Nephron (organoid): ENCODE measurements at regions not wholly inside any gene's neighbourhood (a gene's known extent, or its start where the extent isn't known, plus 50 kb on each side); places are given as distances from the start of the nearest gene placed in this dataset.

Source experiments
- H3K27ac Mint-ChIP-seq, 3 experiments: 2 replicates each; pipeline ENCODE4 v1.8.0; 2020; ENCODE audit warnings: mixed read lengths in 3 of 3, mild to moderate bottlenecking in 2 of 3, moderate library complexity in 1 of 3
- H3K27me3 Mint-ChIP-seq: 2 replicates; pipeline ENCODE4 v1.8.0; 2021; ENCODE audit warnings: low read depth, mild to moderate bottlenecking, moderate library complexity, mixed read lengths
- H3K36me3 Mint-ChIP-seq: 2 replicates; pipeline ENCODE4 v1.8.0; 2020; ENCODE audit warnings: low read depth, mixed read lengths
- H3K4me1 Mint-ChIP-seq: 2 replicates; pipeline ENCODE4 v1.8.0; 2020; ENCODE audit warnings: mixed read lengths
- H3K4me3 Mint-ChIP-seq, 3 experiments: 2 replicates each; pipeline ENCODE4 v1.8.0; 2020; ENCODE audit warnings: mild to moderate bottlenecking in 3 of 3, mixed read lengths in 3 of 3, moderate library complexity in 2 of 3
- H3K9me3 Mint-ChIP-seq: 2 replicates; pipeline ENCODE4 v1.8.0; 2020; ENCODE audit warnings: mixed read lengths
- TF ChIP-seq, protein P1 (sequence below), 3 experiments: fragments of 200-600 bp; sonication (generic); IDR thresholded peaks; one replicate each; pipeline ENCODE4 v1.5.0; 2021; ENCODE audit warnings: antibody characterized with exemption in 3 of 3; ENCODE audit not compliant: unreplicated experiment in 3 of 3

DNA sequence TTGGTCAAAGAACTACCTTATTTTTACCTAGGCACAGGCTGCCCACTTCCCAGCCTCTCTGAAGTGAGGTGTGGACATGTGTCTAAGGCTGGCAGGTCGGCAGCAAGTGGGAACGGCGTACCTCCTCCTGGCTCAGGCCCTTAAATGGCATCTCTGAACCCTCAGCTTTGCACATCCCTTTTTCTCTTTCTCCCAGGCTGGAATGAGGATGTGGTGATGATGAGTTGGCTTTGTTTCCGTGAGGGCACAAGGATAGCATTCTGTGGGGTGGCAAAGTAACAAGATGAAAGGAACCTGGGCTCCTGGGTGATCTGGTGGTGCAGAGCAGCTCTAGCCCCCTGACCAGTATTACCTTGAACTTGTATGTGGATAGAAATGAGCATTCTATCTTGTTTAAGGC lies 196.8 kb downstream of the REEP3 start:
- TF ChIP-seq, protein P1, sequence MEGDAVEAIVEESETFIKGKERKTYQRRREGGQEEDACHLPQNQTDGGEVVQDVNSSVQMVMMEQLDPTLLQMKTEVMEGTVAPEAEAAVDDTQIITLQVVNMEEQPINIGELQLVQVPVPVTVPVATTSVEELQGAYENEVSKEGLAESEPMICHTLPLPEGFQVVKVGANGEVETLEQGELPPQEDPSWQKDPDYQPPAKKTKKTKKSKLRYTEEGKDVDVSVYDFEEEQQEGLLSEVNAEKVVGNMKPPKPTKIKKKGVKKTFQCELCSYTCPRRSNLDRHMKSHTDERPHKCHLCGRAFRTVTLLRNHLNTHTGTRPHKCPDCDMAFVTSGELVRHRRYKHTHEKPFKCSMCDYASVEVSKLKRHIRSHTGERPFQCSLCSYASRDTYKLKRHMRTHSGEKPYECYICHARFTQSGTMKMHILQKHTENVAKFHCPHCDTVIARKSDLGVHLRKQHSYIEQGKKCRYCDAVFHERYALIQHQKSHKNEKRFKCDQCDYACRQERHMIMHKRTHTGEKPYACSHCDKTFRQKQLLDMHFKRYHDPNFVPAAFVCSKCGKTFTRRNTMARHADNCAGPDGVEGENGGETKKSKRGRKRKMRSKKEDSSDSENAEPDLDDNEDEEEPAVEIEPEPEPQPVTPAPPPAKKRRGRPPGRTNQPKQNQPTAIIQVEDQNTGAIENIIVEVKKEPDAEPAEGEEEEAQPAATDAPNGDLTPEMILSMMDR (IDR thresholded peaks at IDR 0.05; ENCODE audit: unreplicated experiment in 3 of 3) = no peak
- Mint-ChIP-seq H3K4me1 (peaks cover 83% of the 10 kb centered on the region), H3K27me3 (peaks cover 5% of the 10 kb centered on the region), H3K4me3 (no peak overlapping the region), H3K9me3 (no peaks in the 10 kb centered on the region), H3K36me3 (no peaks in the 10 kb centered on the region), H3K27ac (peak overlapping the region; percentile 89 to 90 (median 89))

DNA sequence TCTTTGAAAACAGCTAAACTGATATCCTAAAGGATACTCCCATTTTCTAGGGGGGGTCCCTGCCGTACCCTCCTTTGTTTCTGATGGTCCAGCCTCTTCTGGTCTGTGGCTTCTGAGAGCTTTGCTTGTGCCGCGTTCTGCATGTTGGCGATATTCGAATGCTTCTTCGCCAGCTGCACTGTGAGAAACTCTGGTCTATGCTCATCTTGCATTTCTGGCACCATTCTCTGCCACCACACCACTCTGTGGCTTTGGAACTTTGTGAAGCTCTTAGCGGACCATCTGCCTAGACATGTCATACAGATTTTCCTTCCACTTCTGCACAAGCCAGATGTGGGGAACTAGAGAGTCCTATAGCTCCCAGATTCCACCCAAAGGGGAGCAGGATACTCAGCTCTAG lies 197.2 kb downstream of the REEP3 start:
- Mint-ChIP-seq H3K9me3 (no peaks in the 10 kb centered on the region), H3K27ac (peak overlapping the region; percentile 89 to 90 (median 89)), H3K36me3 (no peaks in the 10 kb centered on the region), H3K4me3 (peak overlapping the region in 1 of 3 experiments; percentile 9), H3K27me3 (peaks cover 5% of the 10 kb centered on the region), H3K4me1 (peaks cover 81% of the 10 kb centered on the region)
- TF ChIP-seq, protein P1 (IDR thresholded peaks at IDR 0.05; ENCODE audit: unreplicated experiment in 3 of 3) = no peak

DNA sequence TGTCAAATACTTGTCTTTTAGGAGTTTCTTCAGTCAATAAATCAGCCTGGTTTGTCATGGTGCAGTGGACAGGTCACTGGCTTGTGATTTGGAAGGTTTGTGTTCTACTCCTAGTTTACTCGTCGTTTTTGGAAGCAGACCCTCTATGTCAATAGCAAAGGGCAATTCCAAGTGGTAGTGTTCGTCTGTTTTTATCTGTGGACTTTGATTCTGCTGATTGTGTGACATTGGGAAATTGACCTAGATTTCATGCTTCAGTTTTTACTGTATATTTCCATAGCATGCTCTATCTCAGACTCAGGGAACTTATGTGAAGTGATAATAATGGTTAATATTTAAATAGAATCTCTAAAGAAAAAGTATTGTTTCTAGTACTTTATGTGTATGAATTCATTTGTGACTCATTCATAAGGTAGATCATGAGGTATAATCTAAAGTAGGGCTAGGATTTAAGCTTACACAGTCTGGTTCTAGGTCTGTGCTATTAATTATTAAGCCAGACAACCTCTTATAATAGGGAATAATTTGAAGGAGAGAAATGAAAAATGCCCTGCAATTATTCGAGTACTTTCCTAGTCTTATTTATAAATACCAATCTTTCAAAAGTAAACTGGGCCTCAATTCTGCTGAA lies 198.1 kb downstream of the REEP3 start:
- Mint-ChIP-seq H3K27ac (peak overlapping the region; percentile 89 to 90 (median 89)), H3K9me3 (no peaks in the 10 kb centered on the region), H3K4me1 (peaks cover 78% of the 10 kb centered on the region), H3K27me3 (peaks cover 5% of the 10 kb centered on the region), H3K4me3 (no peak overlapping the region), H3K36me3 (no peaks in the 10 kb centered on the region)
- TF ChIP-seq, protein P1 (IDR thresholded peaks at IDR 0.05; ENCODE audit: unreplicated experiment in 3 of 3) = no peak

DNA sequence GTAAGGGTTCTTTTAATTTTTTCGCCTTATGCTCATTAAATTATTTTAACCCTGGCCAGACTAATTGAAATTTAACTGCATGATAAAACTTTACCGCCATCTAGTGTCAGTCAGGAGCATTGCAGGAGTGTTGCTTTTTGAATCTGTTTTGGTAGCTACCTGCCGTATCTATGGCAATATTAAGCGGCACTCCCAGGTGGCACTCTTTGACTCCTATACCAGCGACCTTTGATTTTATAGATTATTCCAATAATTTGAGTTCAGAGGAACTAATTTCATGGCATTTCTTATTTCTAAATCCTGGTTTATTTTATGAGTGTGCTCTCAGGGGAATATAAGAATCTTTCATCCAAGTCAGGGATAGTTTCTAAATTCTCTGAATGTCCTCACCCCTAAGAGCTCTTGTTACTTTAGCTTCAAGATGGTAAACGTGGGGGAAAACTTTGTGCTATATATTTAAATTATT lies 198.9 kb downstream of the REEP3 start:
- H3K36me3 Mint-ChIP-seq = no peaks in the 10 kb centered on the region
- H3K4me3 Mint-ChIP-seq = peak overlapping the region in 2 of 3 experiments; percentile 12 to 48
- H3K27me3 Mint-ChIP-seq = peaks cover 5% of the 10 kb centered on the region
- H3K27ac Mint-ChIP-seq = peak overlapping the region; percentile 42 to 90 (median 89)
- H3K4me1 Mint-ChIP-seq = peaks cover 74% of the 10 kb centered on the region
- H3K9me3 Mint-ChIP-seq = no peaks in the 10 kb centered on the region
- TF ChIP-seq, protein P1 (IDR thresholded peaks at IDR 0.05; ENCODE audit: unreplicated experiment in 3 of 3) = peak; percentile 98 to 99 (median 98)

DNA sequence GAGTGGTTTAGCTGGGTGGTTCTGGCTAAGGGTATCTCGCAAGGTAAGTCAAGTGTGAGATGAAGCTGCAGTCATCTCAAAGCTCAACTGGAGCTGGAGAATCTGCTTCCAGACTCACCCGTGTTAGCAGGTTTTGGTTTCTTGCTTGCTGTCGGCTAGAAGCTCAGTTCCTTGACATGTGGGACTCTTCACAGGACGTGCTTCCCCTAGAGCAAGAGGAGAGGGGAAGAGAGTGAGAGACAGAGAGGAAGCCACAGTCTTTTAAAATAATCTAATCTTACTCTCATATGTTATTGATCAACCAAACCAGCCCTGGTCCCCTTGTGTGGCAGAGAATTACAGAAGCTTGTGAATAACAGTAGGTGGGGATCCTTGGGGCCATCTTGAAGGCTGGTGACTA lies 199.5 kb downstream of the REEP3 start:
- Mint-ChIP-seq H3K9me3 (no peaks in the 10 kb centered on the region), H3K36me3 (no peaks in the 10 kb centered on the region), H3K27ac (peak overlapping the region; percentile 77 to 90 (median 89)), H3K4me3 (no peak overlapping the region), H3K27me3 (peaks cover 5% of the 10 kb centered on the region), H3K4me1 (peaks cover 73% of the 10 kb centered on the region)
- TF ChIP-seq, protein P1 (IDR thresholded peaks at IDR 0.05; ENCODE audit: unreplicated experiment in 3 of 3) = no peak

DNA sequence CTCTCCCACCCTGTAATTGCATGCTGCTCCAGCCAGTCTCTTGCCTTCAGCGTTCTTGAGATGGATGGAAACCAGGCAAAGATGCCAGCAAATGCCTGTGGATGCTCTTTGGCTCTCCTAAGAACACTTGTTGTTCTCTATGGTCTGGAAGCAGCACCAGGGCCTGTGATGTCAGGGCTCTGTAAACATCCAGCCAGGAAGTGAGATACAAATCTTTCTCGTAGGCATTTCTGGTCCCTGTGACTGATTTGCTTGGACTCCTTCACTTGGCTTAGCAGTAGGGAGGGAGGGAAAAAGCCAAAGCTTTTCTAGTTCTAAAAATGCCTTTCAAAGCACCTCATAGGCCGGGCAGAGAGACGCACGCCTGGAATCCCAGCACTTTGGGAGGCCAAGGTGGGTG lies 201.3 kb downstream of the REEP3 start:
- Mint-ChIP-seq H3K27me3 (peaks cover 5% of the 10 kb centered on the region), H3K4me3 (peak overlapping the region in 1 of 3 experiments; percentile 2), H3K9me3 (no peaks in the 10 kb centered on the region), H3K4me1 (peaks cover 54% of the 10 kb centered on the region), H3K27ac (peak overlapping the region; percentile 30 to 85 (median 82)), H3K36me3 (no peaks in the 10 kb centered on the region)
- TF ChIP-seq, protein P1 (IDR thresholded peaks at IDR 0.05; ENCODE audit: unreplicated experiment in 3 of 3) = no peak
